Left ventricle myocardium inferior (tissue), 1 donor: ENCODE measurements at regions not wholly inside any gene's neighbourhood (a gene's known extent, or its start where the extent isn't known, plus 50 kb on each side); places are given as distances from the start of the nearest gene placed in this dataset.

Experiments used
- DNase-seq: peaks from one replicate; pipeline ENCODE4 v3.0.0-alpha.2; 2020
- H3K27ac ChIP-seq: fragments of 200-600 bp; replicated peaks from 2 replicates; pipeline ENCODE4 v1.8.0; 2021
- H3K27me3 ChIP-seq: fragments of 200-600 bp; 2 replicates; pipeline ENCODE4 v1.8.0; 2021; ENCODE audit warnings: low read depth
- H3K36me3 ChIP-seq: fragments of 200-600 bp; 2 replicates; pipeline ENCODE4 v1.8.0; 2021
- H3K4me1 ChIP-seq: fragments of 200-600 bp; 2 replicates; pipeline ENCODE4 v1.8.0; 2021
- H3K4me3 ChIP-seq: fragments of 200-600 bp; 2 replicates; pipeline ENCODE4 v1.8.0; 2021; ENCODE audit warnings: mild to moderate bottlenecking, moderate library complexity
- H3K9me3 ChIP-seq: fragments of 200-600 bp; replicated peaks from 2 replicates; pipeline ENCODE4 v1.8.0; 2021
- intact Hi-C: fragments of 100-400 bp; cut with micrococcal nuclease; formaldehyde crosslinking; loops from one replicate; pipeline ENCODE4 v1.11.0; 2022
- TF ChIP-seq, protein P1 (sequence below): fragments of 200-600 bp; IDR thresholded peaks from 2 replicates; pipeline ENCODE4 v1.8.0; 2021; ENCODE audit warnings: antibody characterized with exemption, mild to moderate bottlenecking, borderline replicate concordance
- donor health status: DM: no; HTN: yes; CAD: no; lungs with severe emphysema.

DNA sequence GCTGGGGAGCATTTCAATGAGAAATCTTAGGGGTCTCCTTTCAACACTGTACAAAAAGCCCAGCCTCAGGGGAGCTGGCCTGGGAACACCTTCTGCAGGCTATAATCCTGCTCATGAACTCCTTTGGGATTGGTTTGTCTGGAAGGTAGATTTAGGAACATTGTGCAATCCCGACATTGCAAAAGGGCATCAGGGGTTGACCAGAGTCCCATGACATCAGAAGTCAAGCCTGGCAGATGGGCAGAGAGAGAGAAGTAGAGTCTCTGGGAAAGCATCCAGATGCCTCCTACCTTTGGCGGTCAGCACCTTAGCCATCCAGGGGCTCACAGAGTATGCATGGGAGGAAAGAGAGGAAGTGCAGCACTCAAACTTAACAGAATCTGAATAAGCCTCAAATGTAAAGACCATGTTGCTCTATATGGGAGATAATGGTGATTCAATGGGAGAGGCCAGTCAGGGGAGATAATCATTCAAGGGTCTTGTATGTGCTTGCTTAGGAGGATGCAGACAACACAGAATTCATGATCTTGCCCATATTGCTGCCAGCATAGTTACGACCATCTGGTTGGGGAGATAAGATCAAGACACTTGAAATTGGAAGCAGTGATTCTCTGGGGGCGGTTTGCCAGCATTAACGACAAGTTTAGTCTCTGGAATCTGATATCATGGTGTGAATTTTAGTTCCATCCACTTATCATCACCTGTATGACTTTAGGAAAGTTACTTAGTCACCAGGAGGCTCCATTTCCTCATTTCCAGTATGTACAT, 58.3 kb upstream of the UPP2 start:
- DNase-seq = no peak
- Histone ChIP-seq H3K27ac (peak overlapping the region; percentile 74), H3K4me3 (no peak overlapping the region), H3K9me3 (no peaks in the 10 kb centered on the region), H3K27me3 (no peaks in the 10 kb centered on the region), H3K4me1 (peaks cover 34% of the 10 kb centered on the region), H3K36me3 (no peaks in the 10 kb centered on the region)
- intact Hi-C loops = no loop called here
- TF ChIP-seq, protein P1, sequence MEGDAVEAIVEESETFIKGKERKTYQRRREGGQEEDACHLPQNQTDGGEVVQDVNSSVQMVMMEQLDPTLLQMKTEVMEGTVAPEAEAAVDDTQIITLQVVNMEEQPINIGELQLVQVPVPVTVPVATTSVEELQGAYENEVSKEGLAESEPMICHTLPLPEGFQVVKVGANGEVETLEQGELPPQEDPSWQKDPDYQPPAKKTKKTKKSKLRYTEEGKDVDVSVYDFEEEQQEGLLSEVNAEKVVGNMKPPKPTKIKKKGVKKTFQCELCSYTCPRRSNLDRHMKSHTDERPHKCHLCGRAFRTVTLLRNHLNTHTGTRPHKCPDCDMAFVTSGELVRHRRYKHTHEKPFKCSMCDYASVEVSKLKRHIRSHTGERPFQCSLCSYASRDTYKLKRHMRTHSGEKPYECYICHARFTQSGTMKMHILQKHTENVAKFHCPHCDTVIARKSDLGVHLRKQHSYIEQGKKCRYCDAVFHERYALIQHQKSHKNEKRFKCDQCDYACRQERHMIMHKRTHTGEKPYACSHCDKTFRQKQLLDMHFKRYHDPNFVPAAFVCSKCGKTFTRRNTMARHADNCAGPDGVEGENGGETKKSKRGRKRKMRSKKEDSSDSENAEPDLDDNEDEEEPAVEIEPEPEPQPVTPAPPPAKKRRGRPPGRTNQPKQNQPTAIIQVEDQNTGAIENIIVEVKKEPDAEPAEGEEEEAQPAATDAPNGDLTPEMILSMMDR = no peak

DNA sequence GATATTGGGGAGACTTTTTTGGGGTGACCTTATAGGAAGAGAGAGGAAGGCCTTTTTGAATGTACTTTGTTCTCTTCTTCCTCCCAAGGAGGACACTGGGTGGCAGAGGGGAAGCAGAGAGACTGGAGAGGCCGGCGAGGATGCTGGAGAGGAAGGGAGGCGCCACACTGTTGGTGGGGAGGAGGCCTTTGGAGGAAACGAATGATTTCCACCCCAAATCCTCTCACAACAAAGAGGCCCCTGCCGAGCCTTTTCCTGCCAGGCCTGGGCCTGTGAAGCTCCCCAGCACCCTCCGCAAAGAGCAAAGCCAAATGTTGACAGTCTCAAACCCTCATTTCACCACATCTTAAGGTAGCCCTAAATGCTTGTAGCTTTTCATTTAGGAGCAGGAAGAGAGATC, 59.0 kb upstream of the UPP2 start:
- intact Hi-C loops = no loop called here
- no peak overlapping the region for H3K4me3 ChIP-seq
- H3K27me3 ChIP-seq = no peaks in the 10 kb centered on the region
- no peaks in the 10 kb centered on the region for H3K9me3 ChIP-seq
- H3K27ac ChIP-seq = peak overlapping the region; percentile 74
- TF ChIP-seq, protein P1 = no peak
- DNase-seq = peak; percentile 24
- no peaks in the 10 kb centered on the region for H3K36me3 ChIP-seq
- peaks cover 29% of the 10 kb centered on the region for H3K4me1 ChIP-seq

DNA sequence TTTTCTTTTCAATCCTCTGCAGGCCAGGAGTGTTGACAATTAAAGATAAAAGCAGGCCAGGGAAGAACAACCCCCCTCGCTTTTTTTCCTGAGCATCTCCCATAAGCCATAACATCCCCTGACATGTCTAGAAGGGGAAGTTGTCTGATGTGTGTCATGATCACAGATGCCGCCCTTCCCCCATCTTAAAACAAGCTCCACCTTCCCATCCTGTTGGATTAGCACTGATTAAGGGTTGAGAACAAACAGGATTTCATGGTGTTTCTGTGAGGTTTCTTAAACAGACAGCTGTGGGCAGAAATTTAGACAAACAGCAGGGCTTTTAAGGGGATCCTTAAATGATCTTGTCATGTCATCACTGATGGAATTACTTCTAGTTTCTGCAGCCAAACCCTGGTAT, 59.4 kb upstream of the UPP2 start:
- Histone ChIP-seq H3K27me3 (no peaks in the 10 kb centered on the region), H3K4me1 (peaks cover 26% of the 10 kb centered on the region), H3K4me3 (no peak overlapping the region)

DNA sequence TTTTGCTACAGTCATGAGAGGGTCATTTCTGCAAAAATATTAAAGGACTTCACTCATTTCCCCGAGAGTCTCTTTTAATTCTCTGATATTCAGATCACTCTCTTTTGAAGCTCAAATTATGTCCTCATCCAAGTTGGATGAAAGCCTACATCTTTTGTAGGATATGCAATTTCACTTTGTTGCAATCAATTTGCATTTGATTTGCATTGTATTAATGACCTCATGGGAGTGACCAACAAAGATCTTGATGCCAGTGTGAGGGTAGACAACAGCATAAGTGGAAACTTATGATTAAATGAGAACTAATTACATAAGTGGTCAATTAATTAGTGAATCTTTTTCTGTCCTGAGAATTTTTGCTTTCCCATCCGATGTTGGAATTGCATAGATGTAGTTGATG, 60.3 kb upstream of the UPP2 start:
- intact Hi-C loops = no loop called here
- no peak for DNase-seq
- Histone ChIP-seq H3K27me3 (no peaks in the 10 kb centered on the region), H3K9me3 (no peaks in the 10 kb centered on the region), H3K36me3 (no peaks in the 10 kb centered on the region), H3K4me1 (peaks cover 26% of the 10 kb centered on the region), H3K27ac (no peak overlapping the region), H3K4me3 (no peak overlapping the region)
- TF ChIP-seq, protein P1 = no peak

More for the DNA sequence above, 59.4 kb upstream of the UPP2 start:
- no peak for DNase-seq
- TF ChIP-seq, protein P1 = no peak
- Histone ChIP-seq H3K9me3 (no peaks in the 10 kb centered on the region), H3K27ac (peak overlapping the region; percentile 74), H3K36me3 (no peaks in the 10 kb centered on the region)
- intact Hi-C loops = no loop called here

DNA sequence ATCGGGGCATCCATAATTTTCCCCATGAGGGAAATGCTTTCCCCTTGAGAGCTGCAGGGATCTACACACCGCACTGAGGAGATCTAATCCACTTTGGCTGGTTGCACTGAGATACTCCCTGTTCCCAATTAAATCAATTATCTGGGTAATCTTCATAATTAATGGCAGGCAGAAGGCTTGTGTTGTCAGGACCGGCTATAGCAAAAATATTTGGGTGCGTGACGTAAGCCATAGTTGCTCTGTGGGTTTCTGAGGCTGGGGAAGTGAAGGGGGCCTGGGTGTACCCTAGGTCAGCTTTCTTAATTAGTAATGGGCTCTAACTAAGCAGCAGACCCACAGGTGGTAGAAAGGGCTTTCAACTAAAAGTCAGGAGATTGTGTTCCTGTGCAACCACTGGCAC, 62.8 kb upstream of the UPP2 start:
- H3K27ac ChIP-seq = no peak overlapping the region
- no peaks in the 10 kb centered on the region for H3K36me3 ChIP-seq
- TF ChIP-seq, protein P1 = no peak
- no peaks in the 10 kb centered on the region for H3K9me3 ChIP-seq
- H3K27me3 ChIP-seq = no peaks in the 10 kb centered on the region
- H3K4me3 ChIP-seq = no peak overlapping the region
- H3K4me1 ChIP-seq = peaks cover 27% of the 10 kb centered on the region
- intact Hi-C loops = no loop called here
- no peak for DNase-seq
